Islet precursor cell (in vitro differentiated cells): ENCODE measurements at regions not wholly inside any gene's neighbourhood (a gene's known extent, or its start where the extent isn't known, plus 50 kb on each side); places are given as distances from the start of the nearest gene placed in this dataset.

ENCODE experiments used
- DNase-seq: peaks from one replicate; pipeline ENCODE4 v3.0.0-alpha.2; 2018

DNA sequence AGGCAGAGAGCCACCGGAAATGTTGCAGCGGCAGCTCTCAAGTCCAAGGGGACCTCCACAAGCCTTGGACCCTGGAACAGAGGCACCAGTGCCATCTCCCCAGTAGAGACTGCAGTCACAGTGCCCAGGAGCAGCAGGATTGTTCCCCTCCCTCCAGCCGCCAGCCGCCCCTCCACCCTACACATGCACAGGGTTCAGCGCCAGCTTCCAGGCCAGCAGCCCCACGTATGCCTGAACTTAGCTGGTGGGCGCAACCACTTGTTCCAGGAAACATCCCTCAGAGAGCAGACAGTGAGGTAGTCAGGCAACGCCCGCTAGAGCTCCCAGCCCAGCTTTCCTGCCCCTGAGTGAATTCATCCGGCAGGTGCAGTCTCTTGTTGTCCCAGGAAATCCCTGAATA lies 1098.1 kb upstream of the NCAM2 start:
- DNase-seq: no peak

- DNase-seq: no peak
Measured at GRCh38 chr21:19908390-19908789, 1089.8 kb upstream of the NCAM2 start.

DNA sequence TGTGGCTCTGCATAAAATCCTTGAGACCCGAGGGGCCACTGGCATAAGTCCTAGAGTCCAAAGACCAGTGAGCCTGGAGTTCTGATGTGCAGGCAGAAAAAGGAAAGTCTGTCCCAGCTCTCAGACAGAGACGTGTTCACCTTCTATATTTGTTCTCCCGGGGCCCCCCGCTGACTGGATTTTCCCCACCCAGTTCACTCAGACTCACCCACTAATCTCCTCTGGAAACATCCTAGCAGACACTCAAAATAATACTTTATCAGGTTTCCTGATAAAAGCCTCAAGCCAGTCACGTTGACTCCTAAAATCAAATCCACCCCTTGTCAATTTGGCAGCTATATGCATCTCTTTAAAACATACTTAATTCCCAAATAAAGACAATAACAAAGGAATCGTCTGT lies 1084.2 kb upstream of the NCAM2 start:
- DNase-seq: no peak

DNA sequence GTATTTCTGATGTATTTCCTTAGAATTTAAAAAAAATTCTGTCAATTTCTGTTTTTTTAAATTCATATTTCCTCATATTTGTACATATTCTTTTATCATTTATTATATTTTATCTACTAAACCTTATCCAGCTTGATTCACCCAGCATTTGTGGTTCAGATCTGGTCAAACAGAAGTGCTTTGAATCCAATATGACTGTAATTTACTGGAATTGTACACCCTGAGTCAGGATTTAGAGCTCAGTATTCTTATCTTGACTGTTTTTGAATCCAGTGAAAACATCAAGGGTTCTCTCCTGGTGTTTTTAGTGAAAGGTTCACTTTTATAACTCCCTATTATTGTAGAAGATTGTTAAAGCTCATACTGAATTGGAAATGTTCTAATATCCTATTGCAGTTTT lies 1077.0 kb upstream of the NCAM2 start:
- no peak for DNase-seq

- no peak for DNase-seq
Measured at GRCh38 chr21:19922122-19922521, 1076.1 kb upstream of the NCAM2 start.

GRCh38 chr21:19935467-19935866 lies 1062.7 kb upstream of the NCAM2 start:
- DNase-seq: no peak

- DNase-seq: no peak
Measured at GRCh38 chr21:19937619-19938018, 1060.6 kb upstream of the NCAM2 start.

DNA sequence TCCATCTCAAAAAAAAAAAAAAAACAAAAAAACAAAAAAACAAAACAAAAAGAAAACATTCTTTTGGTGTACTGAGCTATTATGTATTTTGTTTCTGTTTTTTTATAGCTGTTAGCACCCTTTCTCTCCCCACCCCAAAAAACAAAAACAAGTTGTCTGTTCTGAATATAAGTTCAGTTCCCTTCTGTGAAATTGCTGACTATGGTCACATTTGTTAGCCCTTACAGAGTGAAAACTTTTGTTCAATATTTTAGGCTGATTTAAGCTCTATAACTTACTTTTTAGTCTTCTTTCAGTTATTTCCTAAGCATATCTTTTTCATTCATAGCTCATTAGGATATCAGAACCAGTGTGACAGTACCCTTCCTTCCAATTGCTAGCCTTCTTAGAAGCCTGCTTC lies 1056.6 kb upstream of the NCAM2 start:
- no peak for DNase-seq

- no peak for DNase-seq
Measured at GRCh38 chr21:19950347-19950746, 1047.9 kb upstream of the NCAM2 start.

DNA sequence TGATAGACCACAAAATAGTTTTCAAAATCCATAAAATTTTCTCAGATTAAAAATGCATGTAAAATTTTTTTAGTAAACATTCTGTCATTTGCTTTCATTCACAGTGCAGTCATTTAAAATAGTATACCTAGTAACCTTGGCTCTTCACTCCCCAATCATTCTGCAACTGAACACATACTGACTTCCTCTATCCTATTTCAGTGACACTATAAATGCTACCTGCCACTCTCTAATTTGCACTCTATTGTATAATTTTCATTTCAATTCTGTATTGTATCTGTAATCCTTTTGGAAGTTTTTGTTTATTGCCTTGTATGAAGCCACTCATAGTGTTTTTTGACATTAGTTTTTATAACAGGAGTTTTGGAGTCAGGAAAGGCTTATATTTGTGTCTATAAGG lies 1029.1 kb upstream of the NCAM2 start:
- DNase-seq: no peak

GRCh38 chr21:19981938-19982337 lies 1016.3 kb upstream of the NCAM2 start:
- no peak for DNase-seq

- DNase-seq: no peak
Measured at GRCh38 chr21:19986396-19986795, 1011.8 kb upstream of the NCAM2 start.

GRCh38 chr21:19987671-19988070 lies 1010.5 kb upstream of the NCAM2 start:
- DNase-seq: no peak

GRCh38 chr21:19992540-19992939 lies 1005.7 kb upstream of the NCAM2 start:
- no peak for DNase-seq

DNA sequence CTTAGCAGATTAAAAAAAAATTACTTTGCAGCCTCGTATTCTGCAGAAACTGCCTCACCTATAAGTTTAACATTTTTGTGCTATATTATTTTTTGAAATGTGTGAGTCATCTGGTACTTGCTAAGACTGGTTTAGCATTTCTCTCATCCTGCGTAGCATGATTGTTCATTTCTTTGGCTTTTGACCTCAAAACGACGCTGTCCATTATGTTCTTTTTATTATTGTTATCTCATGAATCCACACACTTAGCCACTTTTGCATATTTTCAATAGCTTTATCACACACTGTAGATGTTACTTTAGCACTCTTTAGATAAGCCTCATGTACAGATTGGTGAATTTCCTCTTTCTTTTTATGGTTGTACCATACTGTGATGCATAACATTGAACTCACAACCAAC lies 1004.9 kb upstream of the NCAM2 start:
- no peak for DNase-seq

DNA sequence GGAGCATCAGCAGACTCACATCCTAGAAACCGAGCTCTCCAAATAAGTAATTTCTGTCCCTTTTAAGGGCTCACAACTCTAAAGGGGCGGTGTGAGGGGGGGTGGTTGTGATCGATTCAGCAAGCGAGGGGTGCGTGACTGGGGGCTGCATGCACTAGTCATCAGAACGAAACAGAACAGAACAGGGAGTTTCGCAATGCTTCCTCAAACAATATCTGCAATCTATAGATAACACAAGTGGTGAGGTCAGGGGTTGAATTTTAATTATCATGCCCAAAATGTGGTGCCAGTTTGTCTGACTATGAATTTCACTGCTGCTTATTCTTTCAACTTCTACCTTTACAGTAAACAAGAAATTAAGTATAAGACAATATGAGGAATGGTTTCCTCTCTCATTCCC lies 1003.0 kb upstream of the NCAM2 start:
- DNase-seq: no peak

- DNase-seq: no peak
Measured at GRCh38 chr21:19998453-19998852, 999.8 kb upstream of the NCAM2 start.

DNA sequence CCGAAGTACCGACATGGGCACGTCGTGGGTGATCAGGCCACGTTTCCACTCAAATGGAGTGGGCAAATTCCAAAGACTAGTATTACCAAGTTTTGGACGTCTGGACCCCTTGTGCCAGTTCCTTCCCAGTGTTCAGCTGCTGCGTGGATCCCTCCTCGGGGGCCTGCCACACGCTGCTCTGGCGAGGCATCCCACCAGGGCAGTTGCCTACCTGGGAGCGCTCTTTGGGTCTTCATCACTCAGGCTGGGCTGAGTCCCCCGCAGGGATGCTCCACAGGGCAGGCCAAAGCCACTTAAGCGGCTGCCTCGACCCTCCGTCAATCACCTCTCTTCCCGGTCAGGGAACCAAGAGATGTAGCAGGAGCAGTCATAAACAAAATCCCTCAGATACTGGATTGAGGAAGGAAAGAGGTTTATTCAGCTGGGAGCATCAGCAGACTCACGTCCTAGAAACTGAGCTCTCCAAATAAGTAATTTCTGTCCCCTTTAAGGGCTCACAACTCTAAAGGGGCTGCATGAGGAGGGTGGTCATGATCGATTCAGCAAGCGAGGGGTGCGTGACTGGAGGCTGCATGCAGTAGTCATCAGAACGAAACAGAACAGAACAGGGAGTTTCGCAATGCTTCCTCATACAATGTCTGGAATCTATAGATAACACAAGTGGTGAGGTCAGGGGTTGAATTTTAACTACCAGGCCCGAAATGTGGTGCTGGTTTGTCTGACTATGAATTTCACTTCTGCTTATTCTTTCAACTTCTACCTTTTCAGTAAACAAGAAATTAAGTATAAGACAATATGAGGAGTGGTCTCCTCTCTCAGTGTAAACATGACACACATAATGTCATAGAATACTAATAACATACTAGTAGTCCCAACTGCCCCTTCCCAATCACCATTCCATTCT lies 998.6 kb upstream of the NCAM2 start:
- no peak for DNase-seq

DNA sequence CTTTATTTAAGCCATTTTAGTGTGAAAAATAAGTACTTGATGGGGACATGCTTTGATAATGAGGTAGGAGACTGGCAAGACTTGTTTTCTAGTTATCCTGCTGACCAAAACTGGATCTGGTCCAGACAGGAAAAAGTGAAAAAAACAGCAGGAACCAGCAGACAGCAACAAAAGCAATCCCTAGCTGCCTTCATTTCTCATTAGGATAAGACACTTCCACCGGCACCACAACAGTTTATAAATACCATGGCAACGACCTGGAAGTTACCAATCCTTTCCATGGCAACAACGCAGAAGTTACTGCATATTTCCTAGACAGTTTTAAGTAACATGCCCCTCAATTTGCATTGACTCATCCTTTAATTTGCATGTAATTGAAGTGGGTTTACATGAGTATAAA lies 993.8 kb upstream of the NCAM2 start:
- no peak for DNase-seq

GRCh38 chr21:20010691-20011200 lies 987.5 kb upstream of the NCAM2 start:
- no peak for DNase-seq

GRCh38 chr21:20013851-20014250 lies 984.4 kb upstream of the NCAM2 start:
- DNase-seq: no peak

DNA sequence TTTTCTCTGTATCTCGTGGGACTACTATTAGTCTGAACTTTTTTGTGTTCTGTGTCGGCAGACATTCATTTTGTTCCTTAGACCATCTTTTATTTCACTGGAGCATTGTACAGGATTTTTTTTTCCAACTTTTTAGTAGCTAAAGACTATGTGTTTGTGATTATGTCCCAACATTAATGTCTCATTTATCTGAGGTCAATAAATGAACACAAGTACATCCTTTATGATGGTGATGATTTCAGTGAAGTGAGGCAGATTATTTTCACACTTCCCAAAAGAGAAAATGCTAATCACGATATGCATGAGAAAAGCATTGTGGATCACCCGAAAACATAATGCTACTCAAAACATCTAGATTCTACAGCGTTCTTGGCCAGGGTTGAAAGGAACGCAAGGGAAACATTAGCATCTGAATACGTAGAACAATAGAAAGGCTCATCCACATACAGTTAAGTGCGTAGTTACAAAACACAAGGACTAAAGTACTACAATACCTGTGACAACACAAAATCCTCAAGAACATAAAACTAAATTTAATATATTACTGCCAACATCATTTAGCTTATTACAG lies 981.7 kb upstream of the NCAM2 start:
- no peak for DNase-seq

- DNase-seq: no peak
Measured at GRCh38 chr21:20020026-20020425, 978.2 kb upstream of the NCAM2 start.

GRCh38 chr21:20023193-20023592 lies 975.0 kb upstream of the NCAM2 start:
- no peak for DNase-seq

DNA sequence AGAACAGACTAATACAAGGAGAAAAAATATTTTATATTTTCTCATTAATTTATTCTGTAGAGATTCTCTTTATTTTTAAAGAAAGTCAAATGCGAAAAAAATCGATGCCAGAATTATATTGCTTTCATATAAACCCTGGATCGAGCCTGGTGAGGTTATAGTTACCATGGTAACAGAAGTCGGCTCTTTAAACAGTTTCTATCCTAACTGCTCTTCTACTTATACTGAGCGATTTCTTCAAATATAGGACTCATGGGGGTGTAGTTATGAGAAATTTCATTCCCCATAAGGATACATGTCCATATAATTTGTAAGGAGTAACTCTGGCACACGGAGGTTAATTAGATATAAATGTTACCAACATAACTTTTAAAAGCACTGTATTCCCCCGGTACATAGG lies 973.5 kb upstream of the NCAM2 start:
- DNase-seq: no peak
